ENCODE measurements at regions not wholly inside any gene's neighbourhood (a gene's known extent, or its start where the extent isn't known, plus 50 kb on each side); places are given as distances from the start of the nearest gene placed in this dataset.

DNA sequence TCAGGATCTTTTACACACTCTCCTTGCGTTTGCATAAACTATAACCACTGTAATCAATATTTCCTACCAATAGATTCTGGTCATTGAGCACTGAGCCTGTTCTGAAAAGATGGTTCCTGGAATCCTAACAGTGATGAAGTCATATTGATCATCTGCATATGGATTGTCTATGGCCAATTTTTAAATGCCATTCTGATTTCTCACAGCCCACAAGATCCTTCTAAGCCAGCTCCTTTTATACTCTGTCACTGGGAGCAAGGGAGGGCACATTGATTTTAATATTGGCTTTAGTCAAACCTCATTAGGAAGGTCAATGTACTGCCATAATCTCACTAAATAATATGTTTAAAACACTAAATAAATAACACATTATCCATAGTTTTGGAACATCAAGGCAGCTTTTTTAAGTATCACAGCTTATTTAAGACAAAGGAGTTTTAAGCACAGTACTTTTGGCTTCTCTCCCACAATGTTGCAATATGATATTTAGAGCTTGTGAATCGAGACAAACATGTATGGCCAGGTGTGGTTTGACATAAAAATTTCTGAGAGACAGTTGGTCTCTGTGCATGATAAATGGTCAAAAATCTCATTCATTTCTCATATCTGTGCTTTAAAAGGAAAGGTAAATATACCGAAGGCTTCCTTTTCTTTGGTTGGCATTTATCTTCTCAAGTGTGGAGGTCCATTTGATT, 267.3 kb downstream of the MTX2 start:
- no peak for DNase-seq (ENCODE audit: low read depth in 2 of 3, low spot score in 2 of 3)

DNA sequence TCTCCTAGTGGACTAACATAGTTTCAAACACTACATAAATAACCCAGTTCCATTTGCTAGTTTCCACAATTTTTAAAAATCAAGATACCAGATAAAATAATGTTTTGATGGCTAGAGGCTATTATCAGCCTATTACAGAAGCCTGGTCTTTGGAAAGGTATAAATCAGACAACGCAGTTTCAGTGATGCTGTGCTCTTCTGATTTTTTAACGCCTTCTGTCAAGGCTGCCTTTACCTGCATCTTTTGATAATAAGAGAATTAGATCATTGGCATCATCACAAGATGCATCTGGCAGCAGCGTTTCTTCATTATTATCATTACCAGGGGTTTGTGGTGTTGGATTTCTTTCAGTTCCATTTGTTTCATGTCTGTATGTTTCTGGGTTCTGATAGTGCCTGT, 268.7 kb downstream of the MTX2 start:
- DNase-seq (ENCODE audit: low read depth in 2 of 3, low spot score in 2 of 3), result no peak

GRCh38 chr2:176540995-176541394, 271.8 kb downstream of the MTX2 start:
- DNase-seq (ENCODE audit: low read depth in 2 of 3, low spot score in 2 of 3), result no peak

DNA sequence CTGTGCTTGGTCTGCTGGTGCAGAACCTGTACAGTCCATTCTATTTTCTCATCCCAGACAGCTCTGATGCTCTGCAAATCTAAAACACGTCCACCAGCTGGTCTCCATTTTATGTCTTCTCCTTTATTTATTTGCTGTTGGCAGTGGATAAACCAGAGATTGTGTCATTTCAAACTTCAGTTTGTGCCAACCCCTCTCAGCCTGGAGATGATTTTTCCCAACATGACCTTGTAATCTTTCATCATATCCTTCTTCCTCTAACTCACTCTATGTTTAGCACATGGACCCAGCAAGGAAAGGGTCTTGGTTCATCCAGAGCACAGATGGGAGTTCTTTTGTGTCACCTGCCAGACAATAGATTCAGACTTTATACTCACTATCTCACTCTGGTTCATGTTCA, 273.2 kb downstream of the MTX2 start:
- DNase-seq (ENCODE audit: low read depth in 2 of 3, low spot score in 2 of 3), result no peak

GRCh38 chr2:176544557-176544956, 275.3 kb downstream of the MTX2 start:
- DNase-seq (ENCODE audit: low read depth in 2 of 3, low spot score in 2 of 3), result no peak

DNA sequence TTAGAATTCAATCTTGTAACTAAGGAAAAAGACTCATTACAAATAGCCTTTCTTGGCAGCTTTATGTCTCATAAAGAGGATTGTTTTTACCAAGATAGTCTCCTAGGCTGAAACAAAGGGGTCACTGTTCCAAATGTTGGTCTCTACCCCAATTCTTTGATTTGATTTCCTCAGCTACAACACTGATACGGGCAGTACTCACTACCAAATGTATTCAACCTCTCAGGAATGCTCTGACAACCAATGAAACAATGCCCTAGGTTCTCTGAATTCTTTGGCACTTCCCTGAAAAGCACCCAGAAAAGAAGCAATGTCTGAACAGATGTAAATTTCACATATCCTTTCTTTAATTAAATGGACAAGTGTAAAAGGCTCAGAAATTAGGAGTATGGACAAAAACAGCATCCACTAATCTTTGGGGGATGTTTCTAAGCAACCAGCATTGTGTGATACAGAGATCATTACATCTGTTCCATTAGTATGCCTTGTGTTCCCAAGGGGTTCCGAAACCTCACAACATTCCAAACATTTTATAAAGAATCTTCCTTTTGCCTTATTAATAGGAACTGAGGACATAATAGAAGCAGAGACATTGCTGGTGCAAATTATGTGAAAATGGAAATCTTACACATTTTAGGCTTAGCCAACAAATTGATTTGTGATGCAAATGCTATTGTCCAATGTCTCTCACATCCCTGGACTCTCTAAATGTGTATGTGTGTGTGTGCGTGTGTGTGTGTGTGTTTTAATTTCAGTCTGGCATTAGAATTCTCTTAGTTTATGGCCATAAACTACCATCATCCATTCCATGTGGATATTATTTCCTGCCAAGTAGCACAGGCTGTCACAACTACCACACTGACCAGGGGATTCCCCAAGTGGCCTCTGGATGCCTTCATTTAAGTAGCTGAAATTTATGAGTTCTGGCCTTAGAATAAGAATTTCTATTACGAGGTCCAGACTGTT, 276.0 kb downstream of the MTX2 start:
- no peak for DNase-seq (ENCODE audit: low read depth in 2 of 3, low spot score in 2 of 3)

GRCh38 chr2:176546550-176546949, 277.3 kb downstream of the MTX2 start:
- DNase-seq (ENCODE audit: low read depth in 2 of 3, low spot score in 2 of 3), result no peak

DNA sequence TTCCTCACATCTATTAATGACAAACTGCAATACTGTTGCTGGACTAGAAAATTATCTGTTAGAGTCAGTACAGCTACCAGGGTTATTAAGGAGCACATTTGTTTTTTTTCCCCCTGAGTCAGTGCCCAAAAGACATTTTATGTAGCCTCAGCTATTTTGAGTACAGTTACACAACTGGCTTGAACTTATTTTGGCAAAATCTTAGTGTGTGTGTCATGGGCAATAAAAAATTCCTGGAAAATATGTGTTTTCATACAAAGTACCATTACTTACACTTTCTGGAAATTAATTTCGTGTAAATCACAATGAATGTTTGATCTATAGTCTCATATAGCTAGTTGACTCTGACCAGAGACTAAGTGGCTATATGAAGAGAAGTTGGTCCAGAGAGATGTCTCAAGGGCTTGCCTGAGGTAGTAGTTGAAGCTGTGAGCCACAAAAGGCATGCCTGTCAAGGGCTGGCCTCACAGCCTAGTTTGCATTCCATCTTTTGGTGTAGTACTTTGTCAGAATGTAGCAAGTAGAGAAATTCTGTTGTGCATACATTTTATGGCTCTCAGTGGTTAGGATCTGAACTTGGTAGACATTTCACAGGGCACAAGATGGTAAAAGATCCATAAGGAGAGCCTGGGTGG, 283.4 kb downstream of the MTX2 start:
- DNase-seq (ENCODE audit: low read depth in 2 of 3, low spot score in 2 of 3), result no peak

- DNase-seq (ENCODE audit: low read depth in 2 of 3, low spot score in 2 of 3), result peak in 1 of 3 experiments; percentile 11
Observed at GRCh38 chr2:176553685-176554100, 284.5 kb downstream of the MTX2 start.

DNA sequence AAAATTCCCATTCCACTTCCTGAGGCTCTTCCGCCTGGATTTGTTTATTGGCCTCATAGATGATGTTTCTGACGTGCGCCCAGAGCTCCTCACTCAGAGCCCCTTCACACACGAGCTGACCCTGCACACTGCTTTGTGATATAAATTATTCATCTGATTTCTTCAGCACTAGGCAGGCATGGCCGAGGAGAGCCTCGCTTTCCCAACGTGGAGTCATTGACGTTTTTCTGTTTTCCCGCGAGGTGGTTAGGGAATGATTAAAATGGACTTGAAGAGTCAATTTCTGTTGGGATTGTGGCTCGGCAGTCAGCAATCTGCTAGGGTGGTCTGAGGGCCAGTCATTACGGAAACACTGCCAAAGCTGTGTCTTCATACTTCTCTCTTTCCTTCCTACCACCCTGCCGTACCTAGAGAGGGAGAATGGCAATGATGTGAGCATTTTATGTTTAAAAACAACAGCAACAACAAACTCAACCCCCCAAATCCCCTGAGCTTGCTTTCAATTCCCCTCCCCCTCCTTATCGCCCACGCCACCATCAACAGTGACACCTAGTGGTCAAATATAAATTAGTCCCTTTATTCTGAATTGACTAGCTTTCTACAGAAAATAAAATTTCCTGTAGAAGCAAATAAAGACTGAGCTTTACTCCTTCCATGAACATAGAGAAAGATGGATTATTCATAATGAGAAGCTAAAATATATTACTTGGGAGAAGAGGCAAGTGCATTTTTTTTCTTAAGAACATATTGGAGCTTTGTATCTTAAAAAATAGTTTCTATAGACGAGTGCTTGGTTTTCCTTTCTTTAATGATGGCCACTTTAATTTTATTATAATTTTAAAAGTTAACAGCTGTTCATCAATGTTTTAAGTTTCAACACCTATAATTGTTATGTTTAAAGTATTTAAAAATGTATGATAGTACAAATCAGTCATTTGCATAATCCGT, 285.1 kb downstream of the MTX2 start:
- peak in 2 of 3 experiments; percentile 5 to 10 for DNase-seq (ENCODE audit: low read depth in 2 of 3, low spot score in 2 of 3)

GRCh38 chr2:176555112-176555511, 285.9 kb downstream of the MTX2 start:
- no peak for DNase-seq (ENCODE audit: low read depth in 2 of 3, low spot score in 2 of 3)

DNA sequence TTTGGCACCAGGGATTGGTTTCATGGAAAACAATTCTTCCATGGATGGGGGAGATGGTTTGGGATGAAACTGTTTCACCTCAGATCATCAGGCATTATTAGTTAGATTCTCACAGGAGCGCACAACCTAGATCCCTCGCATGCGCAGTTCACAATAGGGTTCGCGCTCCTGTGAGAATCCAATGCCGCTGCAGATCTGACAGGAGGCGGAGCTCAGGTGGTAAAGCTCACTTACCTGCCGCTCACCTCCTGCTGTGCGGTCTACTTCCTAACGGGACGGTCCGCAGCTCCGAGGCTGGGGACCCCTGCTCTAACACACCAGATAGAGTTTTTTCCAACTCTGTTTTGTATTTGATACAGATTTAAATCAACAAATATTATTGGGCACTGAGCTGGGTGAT, 286.5 kb downstream of the MTX2 start:
- no peak for DNase-seq (ENCODE audit: low read depth in 2 of 3, low spot score in 2 of 3)

DNA sequence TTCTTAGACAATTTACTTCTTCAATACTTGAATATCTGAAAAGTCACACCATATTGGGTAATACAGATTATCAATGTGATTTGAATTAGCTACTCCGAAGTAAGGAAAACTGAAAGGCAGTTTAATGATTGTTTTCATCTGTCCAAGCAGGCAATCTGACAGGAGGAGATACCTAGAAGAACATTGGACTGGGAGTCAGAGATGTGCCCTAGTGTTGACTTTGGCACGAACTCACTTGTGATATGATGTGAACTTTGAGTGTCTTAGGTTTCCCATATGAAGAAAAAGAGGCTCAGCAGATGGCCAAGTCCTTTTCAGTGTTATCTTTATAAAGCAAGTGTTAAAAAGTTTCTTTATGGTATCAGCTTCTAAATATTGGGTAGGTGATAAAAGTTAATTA, 287.1 kb downstream of the MTX2 start:
- DNase-seq (ENCODE audit: low read depth in 2 of 3, low spot score in 2 of 3), result no peak

- no peak for DNase-seq (ENCODE audit: low read depth in 2 of 3, low spot score in 2 of 3)
Observed at GRCh38 chr2:176557821-176558220, 288.6 kb downstream of the MTX2 start.

DNA sequence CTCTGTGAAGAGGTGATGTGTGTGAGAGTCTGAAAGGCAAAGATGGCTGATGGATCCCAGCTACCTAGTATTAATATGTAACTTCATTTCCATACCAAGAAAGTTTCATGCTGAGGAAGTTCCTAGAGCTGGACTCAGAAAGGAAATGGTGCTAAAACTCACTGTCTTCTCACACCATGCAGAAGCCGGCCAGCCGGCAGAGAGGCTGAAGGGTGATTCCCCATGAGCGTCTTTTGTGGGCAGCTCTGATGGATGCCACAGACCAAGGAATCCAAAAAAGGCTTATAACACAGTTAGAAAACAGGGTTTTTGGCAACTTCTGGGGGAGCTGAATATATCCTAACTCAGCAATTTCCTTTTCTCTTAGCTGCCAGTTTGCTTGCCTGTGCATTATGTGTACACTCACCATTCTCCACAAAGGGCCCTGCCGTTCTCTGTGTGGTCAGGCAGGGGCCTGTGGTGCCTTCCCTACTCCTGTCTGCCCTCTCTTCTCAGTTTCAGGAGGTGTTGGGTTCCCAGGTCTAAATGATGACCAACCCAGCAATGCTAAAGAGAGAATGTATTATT, 289.4 kb downstream of the MTX2 start:
- DNase-seq (ENCODE audit: low read depth in 2 of 3, low spot score in 2 of 3), result no peak

DNA sequence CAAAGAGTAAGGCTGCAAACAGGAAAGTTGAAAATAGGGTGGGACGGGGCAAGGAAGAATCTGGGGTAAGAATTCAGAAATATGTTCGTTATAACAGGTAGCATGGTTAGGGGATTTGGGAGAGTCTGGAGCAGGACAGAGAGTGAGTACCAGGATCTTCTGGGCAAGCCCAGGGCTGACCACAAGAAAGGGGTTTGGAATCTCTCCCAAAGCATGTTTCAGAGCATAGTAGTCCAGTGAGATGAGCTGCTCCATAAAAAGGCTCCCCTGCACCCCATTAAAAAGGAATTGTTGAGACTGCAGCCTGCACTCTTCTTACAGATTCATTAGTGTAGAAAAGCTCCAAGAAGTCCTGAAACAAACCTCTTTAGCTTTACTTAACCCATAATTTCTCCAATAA, 291.1 kb downstream of the MTX2 start:
- no peak for DNase-seq (ENCODE audit: low read depth in 2 of 3, low spot score in 2 of 3)

DNA sequence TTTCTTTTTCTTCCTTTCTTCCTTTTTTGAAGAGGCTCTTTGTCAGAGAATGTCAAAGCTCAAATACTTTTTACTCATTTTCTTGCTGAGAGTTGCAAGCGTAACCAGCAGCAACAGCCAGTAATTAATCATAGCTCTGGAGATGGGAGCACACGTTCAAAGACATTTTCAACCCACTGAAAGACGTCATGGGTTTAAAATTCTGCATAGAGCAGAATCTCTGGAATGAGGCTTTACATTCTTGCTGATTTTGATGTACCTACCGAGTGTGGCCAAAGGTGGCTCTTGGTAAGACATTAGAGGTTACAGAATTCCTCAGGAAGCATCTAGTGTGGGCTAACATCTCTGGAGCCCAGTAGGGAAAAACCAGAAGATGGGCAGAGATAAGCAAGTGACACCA, 292.5 kb downstream of the MTX2 start:
- no peak for DNase-seq (ENCODE audit: low read depth in 2 of 3, low spot score in 2 of 3)

- no peak for DNase-seq (ENCODE audit: low read depth in 2 of 3, low spot score in 2 of 3)
Observed at GRCh38 chr2:176562359-176563078, 293.3 kb downstream of the MTX2 start.

GRCh38 chr2:176565641-176566323, 296.5 kb downstream of the MTX2 start:
- DNase-seq (ENCODE audit: low read depth in 2 of 3, low spot score in 2 of 3), result no peak
